ENCODE measurements at regions not wholly inside any gene's neighbourhood (a gene's known extent, or its start where the extent isn't known, plus 50 kb on each side); places are given as distances from the start of the nearest gene placed in this dataset.
"Not testable (repeated sequence)": the region's sequence is repeated elsewhere in the genome, so short reads cannot be mapped to it uniquely, and the experiment has no call there.

DNA sequence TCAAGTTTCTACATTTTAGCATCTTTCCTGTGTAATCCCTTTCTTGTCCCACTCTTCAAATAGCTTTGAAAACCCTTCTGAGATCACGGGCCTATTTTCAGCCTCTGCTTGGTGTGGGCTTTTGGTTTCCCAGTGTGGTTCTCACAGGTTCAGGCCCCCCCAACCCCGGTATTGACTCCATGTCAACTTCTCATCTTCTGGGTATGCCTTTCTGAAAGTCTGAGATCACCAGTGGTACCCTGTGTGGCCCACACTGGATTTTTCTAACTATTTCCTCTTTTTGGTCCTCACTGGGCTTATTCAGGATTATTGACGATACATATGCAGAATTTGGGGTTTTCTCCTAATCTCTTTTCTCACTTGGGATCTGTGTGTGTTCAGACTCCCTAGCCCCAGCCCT, 146.9 kb upstream of the PLGLB2 start:
- TF ChIP-seq, protein P1, sequence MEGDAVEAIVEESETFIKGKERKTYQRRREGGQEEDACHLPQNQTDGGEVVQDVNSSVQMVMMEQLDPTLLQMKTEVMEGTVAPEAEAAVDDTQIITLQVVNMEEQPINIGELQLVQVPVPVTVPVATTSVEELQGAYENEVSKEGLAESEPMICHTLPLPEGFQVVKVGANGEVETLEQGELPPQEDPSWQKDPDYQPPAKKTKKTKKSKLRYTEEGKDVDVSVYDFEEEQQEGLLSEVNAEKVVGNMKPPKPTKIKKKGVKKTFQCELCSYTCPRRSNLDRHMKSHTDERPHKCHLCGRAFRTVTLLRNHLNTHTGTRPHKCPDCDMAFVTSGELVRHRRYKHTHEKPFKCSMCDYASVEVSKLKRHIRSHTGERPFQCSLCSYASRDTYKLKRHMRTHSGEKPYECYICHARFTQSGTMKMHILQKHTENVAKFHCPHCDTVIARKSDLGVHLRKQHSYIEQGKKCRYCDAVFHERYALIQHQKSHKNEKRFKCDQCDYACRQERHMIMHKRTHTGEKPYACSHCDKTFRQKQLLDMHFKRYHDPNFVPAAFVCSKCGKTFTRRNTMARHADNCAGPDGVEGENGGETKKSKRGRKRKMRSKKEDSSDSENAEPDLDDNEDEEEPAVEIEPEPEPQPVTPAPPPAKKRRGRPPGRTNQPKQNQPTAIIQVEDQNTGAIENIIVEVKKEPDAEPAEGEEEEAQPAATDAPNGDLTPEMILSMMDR (IDR thresholded peaks at IDR 0.05 in 4 of 5, conservative IDR thresholded peaks at IDR 0.05 in 1 of 5), result not testable (repeated sequence)
- TF ChIP-seq POLR2A (IDR thresholded peaks at IDR 0.05), result not testable (repeated sequence)
